ENCODE measurements at regions not wholly inside any gene's neighbourhood (a gene's known extent, or its start where the extent isn't known, plus 50 kb on each side); places are given as distances from the start of the nearest gene placed in this dataset.
"Not testable (repeated sequence)": the region's sequence is repeated elsewhere in the genome, so short reads cannot be mapped to it uniquely, and the experiment has no call there.

- Mint-ChIP-seq H3K36me3 (ENCODE audit: low read depth) (peaks cover 5% of the 10 kb centered on the region; the same call in 1 of the 2 replicates), H3K4me3 (no peak overlapping the region), H3K27ac (no peak overlapping the region), H3K4me1 (ENCODE audit: low read depth) (no peaks in the 10 kb centered on the region), H3K27me3 (ENCODE audit: insufficient read depth) (peaks cover 1% of the 10 kb centered on the region; the same call in 1 of the 2 replicates), H3K9me3 (peaks cover 32% of the 10 kb centered on the region)
- TF ChIP-seq CTCF (IDR thresholded peaks at IDR 0.05): no peak
- no peak for DNase-seq
Observed at GRCh38 chr12:131235871-131236271, 282.2 kb downstream of the ADGRD1 start.

- H3K27ac Mint-ChIP-seq: no peak overlapping the region
- H3K4me3 Mint-ChIP-seq: no peak overlapping the region
- no peak for TF ChIP-seq CTCF (IDR thresholded peaks at IDR 0.05)
- H3K9me3 Mint-ChIP-seq: peaks cover 36% of the 10 kb centered on the region
- no peak for DNase-seq
- no peaks in the 10 kb centered on the region for H3K4me1 Mint-ChIP-seq (ENCODE audit: low read depth)
- no peaks in the 10 kb centered on the region for H3K36me3 Mint-ChIP-seq (ENCODE audit: low read depth)
- H3K27me3 Mint-ChIP-seq (ENCODE audit: insufficient read depth): no peaks in the 10 kb centered on the region; the same call in 1 of the 2 replicates
Observed at GRCh38 chr12:131239384-131240094, 285.8 kb downstream of the ADGRD1 start.

- Mint-ChIP-seq H3K9me3 (peaks cover 42% of the 10 kb centered on the region), H3K4me1 (ENCODE audit: low read depth) (no peaks in the 10 kb centered on the region), H3K27me3 (ENCODE audit: insufficient read depth) (no peaks in the 10 kb centered on the region; the same call in 1 of the 2 replicates), H3K36me3 (ENCODE audit: low read depth) (no peaks in the 10 kb centered on the region), H3K27ac (no peak overlapping the region), H3K4me3 (no peak overlapping the region)
- TF ChIP-seq CTCF (IDR thresholded peaks at IDR 0.05): no peak
- DNase-seq: no peak
Observed at GRCh38 chr12:131241517-131241916, 287.8 kb downstream of the ADGRD1 start.

- no peak overlapping the region for H3K27ac Mint-ChIP-seq
- TF ChIP-seq CTCF (IDR thresholded peaks at IDR 0.05): no peak
- H3K9me3 Mint-ChIP-seq: peaks cover 51% of the 10 kb centered on the region
- no peak for DNase-seq
- H3K27me3 Mint-ChIP-seq (ENCODE audit: insufficient read depth): no peaks in the 10 kb centered on the region; the same call in 1 of the 2 replicates
- no peaks in the 10 kb centered on the region for H3K36me3 Mint-ChIP-seq (ENCODE audit: low read depth)
- no peak overlapping the region for H3K4me3 Mint-ChIP-seq
- H3K4me1 Mint-ChIP-seq (ENCODE audit: low read depth): no peaks in the 10 kb centered on the region
Observed at GRCh38 chr12:131242741-131243496, 289.2 kb downstream of the ADGRD1 start.

DNA sequence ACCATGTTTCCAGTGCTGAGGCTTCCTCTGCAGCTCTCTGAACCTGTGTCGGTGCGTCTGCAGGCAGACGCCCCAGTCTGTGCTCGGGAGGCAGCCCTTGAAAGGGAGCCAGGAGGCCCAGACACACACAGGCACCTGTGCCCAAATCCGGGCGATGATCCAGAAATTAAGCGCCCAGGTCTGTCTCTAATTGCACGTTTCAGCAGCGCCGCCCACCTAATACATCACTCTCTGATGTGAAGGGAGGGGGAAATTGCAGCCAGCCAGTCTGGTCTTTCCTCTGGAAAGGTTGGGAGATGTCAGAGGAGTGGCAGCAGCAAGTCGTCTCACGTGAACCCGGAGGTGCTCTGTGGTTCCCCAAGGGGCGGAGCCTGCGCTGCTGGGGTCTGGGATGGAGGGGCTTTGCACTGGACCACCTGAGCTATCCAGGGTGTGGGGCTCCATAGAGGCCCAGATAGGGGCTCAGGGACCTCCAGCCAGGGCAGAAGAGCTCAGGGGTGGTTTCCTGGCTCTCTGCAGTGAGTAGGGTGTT, 290.5 kb downstream of the ADGRD1 start:
- not testable (repeated sequence) for H3K36me3 Mint-ChIP-seq (ENCODE audit: low read depth); H3K27me3 Mint-ChIP-seq (ENCODE audit: insufficient read depth); H3K4me1 Mint-ChIP-seq (ENCODE audit: low read depth); H3K27ac Mint-ChIP-seq; DNase-seq; H3K4me3 Mint-ChIP-seq
- peaks cover 50% of the 10 kb centered on the region for H3K9me3 Mint-ChIP-seq

- H3K4me3 Mint-ChIP-seq; DNase-seq; H3K27ac Mint-ChIP-seq; H3K4me1 Mint-ChIP-seq (ENCODE audit: low read depth); H3K27me3 Mint-ChIP-seq (ENCODE audit: insufficient read depth); H3K36me3 Mint-ChIP-seq (ENCODE audit: low read depth): not testable (repeated sequence)
- H3K9me3 Mint-ChIP-seq: peaks cover 56% of the 10 kb centered on the region
Observed at GRCh38 chr12:131245161-131245560, 291.5 kb downstream of the ADGRD1 start.
